HFF-Myc (cell line): ENCODE measurements at regions not wholly inside any gene's neighbourhood (a gene's known extent, or its start where the extent isn't known, plus 50 kb on each side); places are given as distances from the start of the nearest gene placed in this dataset.

Experiments
- DNase-seq: peaks from one replicate; pipeline ENCODE4 v3.0.0-alpha.2; 2011; ENCODE audit warnings: low read depth; ENCODE audit errors: extremely low read depth
- H3K4me3 ChIP-seq: replicated peaks from 2 replicates; pipeline ENCODE4 v1.5.1; 2011; ENCODE audit warnings: low read depth, mild to moderate bottlenecking, control low read depth, low read length
- CTCF ChIP-seq: IDR thresholded peaks from 2 replicates; pipeline ENCODE4 v1.5.1; 2012; ENCODE audit warnings: mild to moderate bottlenecking, low read depth, low read length, control low read depth; ENCODE audit errors: missing control alignments

- TF ChIP-seq CTCF: no peak
- H3K4me3 ChIP-seq: no peak overlapping the region
- DNase-seq: no peak
These were observed 75.7 kb downstream of the C18orf54 start for GRCh38 chr18:54433368-54433767.

GRCh38 chr18:54433857-54434256 is 76.2 kb downstream of the C18orf54 start:
- TF ChIP-seq CTCF: no peak
- no peak overlapping the region for H3K4me3 ChIP-seq
- no peak for DNase-seq

- TF ChIP-seq CTCF: no peak
- H3K4me3 ChIP-seq: no peak overlapping the region
- DNase-seq: no peak
These were observed 76.7 kb downstream of the C18orf54 start for GRCh38 chr18:54434453-54434852.

GRCh38 chr18:54436501-54436900 is 78.8 kb downstream of the C18orf54 start:
- no peak overlapping the region for H3K4me3 ChIP-seq
- DNase-seq: no peak
- no peak for TF ChIP-seq CTCF

GRCh38 chr18:54440292-54440691 is 82.6 kb downstream of the C18orf54 start:
- no peak for DNase-seq
- no peak for TF ChIP-seq CTCF
- H3K4me3 ChIP-seq: no peak overlapping the region

GRCh38 chr18:54444319-54444914 is 86.7 kb downstream of the C18orf54 start:
- peak; percentile 75 for TF ChIP-seq CTCF
- DNase-seq: peak; percentile 26
- no peak overlapping the region for H3K4me3 ChIP-seq

- no peak for DNase-seq
These were observed 96.3 kb downstream of the C18orf54 start for GRCh38 chr18:54453996-54454395.

More at GRCh38 chr18:54453996-54454395, 96.3 kb downstream of the C18orf54 start:
- no peak for TF ChIP-seq CTCF
- H3K4me3 ChIP-seq: no peak overlapping the region
